ENCODE measurements at regions not wholly inside any gene's neighbourhood (a gene's known extent, or its start where the extent isn't known, plus 50 kb on each side); places are given as distances from the start of the nearest gene placed in this dataset.

- DNase-seq, result no peak
These were observed 51.2 kb upstream of the MARCKS start for GRCh38 chr6:113805811-113806495.

All from activated naive CD4-positive, alpha-beta T cell treated with Interleukin-2 at 50 U/mL for 16 hours (primary cell).